ENCODE measurements at regions not wholly inside any gene's neighbourhood (a gene's known extent, or its start where the extent isn't known, plus 50 kb on each side); places are given as distances from the start of the nearest gene placed in this dataset.

- no peak for DNase-seq (ENCODE audit: extremely low spot score)
- CTCF ChIA-PET, result no interaction called here
- POLR2A ChIA-PET, result no interaction called here
- TF ChIP-seq CTCF (IDR thresholded peaks at IDR 0.05; ENCODE audit: control extremely low read depth, extremely low read depth, low read depth, missing control alignments), result no peak
These were observed 115.0 kb downstream of the ADAM29 start for GRCh38 chr4:175033162-175033561.

DNA sequence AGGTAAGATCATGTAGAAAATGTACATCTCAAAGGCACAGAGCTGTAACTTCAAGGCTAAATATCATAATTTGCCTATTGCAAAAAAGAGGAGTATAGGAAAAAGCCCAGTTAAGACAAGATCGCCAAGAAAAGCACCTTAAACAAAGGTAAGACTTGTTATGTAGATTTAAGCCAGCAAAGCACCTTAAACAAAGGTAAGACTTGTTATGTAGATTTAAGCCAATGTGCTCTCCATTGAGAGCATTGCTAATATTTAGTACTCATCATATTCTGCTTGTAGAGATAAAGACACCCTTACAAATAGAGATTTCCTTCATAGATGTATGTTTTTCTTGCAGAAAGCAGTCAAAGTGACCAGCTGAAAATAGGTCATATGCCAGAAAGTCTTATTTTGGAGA, 115.8 kb downstream of the ADAM29 start:
- POLR2A ChIA-PET, result no interaction called here
- TF ChIP-seq CTCF (IDR thresholded peaks at IDR 0.05; ENCODE audit: control extremely low read depth, extremely low read depth, low read depth, missing control alignments), result no peak
- no peak for DNase-seq (ENCODE audit: extremely low spot score)
- CTCF ChIA-PET, result no interaction called here

GRCh38 chr4:175034986-175035705, 117.0 kb downstream of the ADAM29 start:
- TF ChIP-seq CTCF (IDR thresholded peaks at IDR 0.05; ENCODE audit: control extremely low read depth, extremely low read depth, low read depth, missing control alignments), result no peak
- no peak for DNase-seq (ENCODE audit: extremely low spot score)
- CTCF ChIA-PET, result no interaction called here
- POLR2A ChIA-PET, result no interaction called here

GRCh38 chr4:175035905-175036304, 117.7 kb downstream of the ADAM29 start:
- no peak for TF ChIP-seq CTCF (IDR thresholded peaks at IDR 0.05; ENCODE audit: control extremely low read depth, extremely low read depth, low read depth, missing control alignments)
- no peak for DNase-seq (ENCODE audit: extremely low spot score)
- ChIA-PET CTCF (no interaction called here), POLR2A (no interaction called here)

GRCh38 chr4:175048111-175048784, 130.1 kb downstream of the ADAM29 start:
- no peak for TF ChIP-seq CTCF (IDR thresholded peaks at IDR 0.05; ENCODE audit: control extremely low read depth, extremely low read depth, low read depth, missing control alignments)
- ChIA-PET POLR2A (no interaction called here), CTCF (interaction anchor here (1.6 kb wide), 1 partner anchor 10 kb away, joined by 4 read pairs; no protein-coding TSS in a partner anchor)
- no peak for DNase-seq (ENCODE audit: extremely low spot score)

DNA sequence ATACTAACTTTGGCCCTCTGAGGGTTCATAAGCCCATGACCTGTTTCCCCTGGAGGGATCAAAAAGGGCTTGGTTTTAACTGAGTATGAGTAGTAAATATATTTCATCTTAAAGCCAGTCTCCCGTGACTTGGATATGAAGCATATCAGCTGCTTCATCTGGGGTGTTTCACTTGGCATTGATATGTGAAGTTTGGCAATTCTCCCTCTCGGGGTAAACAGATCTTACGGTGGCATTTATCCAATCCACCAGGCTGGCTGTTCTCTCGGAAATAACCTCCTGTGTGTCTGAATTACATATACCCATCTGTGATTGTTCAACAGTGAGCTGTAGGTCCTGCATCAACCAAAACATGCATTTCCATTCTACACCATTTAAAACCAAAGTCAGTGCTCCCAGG, 130.7 kb downstream of the ADAM29 start:
- ChIA-PET POLR2A (no interaction called here), CTCF (interaction anchor here (1.6 kb wide), 1 partner anchor 11 kb away, joined by 4 read pairs; no protein-coding TSS in a partner anchor)
- DNase-seq (ENCODE audit: extremely low spot score), result no peak
- no peak for TF ChIP-seq CTCF (IDR thresholded peaks at IDR 0.05; ENCODE audit: control extremely low read depth, extremely low read depth, low read depth, missing control alignments)

All from GM10248 (cell line).